Astrocyte of the spinal cord (primary cell): ENCODE measurements at regions not wholly inside any gene's neighbourhood (a gene's known extent, or its start where the extent isn't known, plus 50 kb on each side); places are given as distances from the start of the nearest gene placed in this dataset.

Experiments
- DNase-seq: peaks from one replicate; pipeline ENCODE4 v3.0.0; 2011; ENCODE audit warnings: low read depth, low spot score
- H3K4me3 ChIP-seq: 2 replicates; pipeline ENCODE4 v1.5.1; 2011; ENCODE audit warnings: low read depth, mild to moderate bottlenecking, low read length, moderate library complexity
- in situ Hi-C: cut with HindIII; loops from 2 replicates; pipeline ENCODE4 v1.10.0; 2017; ENCODE audit warnings: low sequenced_read_pairs
- TF ChIP-seq, protein P1 (sequence below): IDR thresholded peaks from 2 replicates; pipeline ENCODE4 v1.5.1; 2012; ENCODE audit warnings: low read depth, mild to moderate bottlenecking, low read length, inconsistent platforms

DNA sequence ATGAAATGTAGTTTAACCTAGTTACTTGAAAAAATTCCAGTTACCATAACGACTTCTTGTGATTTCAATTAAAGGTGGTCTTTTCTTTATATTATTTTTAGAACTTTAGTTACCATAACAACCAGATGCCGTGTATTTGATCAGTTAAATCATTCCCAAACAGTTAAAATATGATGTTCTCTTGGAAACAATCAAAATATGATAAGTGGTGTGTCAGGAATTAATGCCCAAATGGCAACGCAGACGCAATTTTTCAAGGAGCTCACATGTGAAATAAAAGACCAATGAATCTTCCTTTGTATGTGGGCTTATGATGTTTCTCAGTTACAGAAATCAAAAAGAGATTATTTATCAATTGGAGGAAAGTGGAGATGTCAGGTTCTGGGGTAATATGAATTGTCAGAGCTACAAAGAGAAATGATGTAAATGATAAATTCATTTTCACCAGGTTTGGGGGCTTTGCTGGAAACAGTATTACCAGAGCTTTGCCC is 189.1 kb upstream of the PARD3B start:
- H3K4me3 ChIP-seq, result no peak overlapping the region
- TF ChIP-seq, protein P1, sequence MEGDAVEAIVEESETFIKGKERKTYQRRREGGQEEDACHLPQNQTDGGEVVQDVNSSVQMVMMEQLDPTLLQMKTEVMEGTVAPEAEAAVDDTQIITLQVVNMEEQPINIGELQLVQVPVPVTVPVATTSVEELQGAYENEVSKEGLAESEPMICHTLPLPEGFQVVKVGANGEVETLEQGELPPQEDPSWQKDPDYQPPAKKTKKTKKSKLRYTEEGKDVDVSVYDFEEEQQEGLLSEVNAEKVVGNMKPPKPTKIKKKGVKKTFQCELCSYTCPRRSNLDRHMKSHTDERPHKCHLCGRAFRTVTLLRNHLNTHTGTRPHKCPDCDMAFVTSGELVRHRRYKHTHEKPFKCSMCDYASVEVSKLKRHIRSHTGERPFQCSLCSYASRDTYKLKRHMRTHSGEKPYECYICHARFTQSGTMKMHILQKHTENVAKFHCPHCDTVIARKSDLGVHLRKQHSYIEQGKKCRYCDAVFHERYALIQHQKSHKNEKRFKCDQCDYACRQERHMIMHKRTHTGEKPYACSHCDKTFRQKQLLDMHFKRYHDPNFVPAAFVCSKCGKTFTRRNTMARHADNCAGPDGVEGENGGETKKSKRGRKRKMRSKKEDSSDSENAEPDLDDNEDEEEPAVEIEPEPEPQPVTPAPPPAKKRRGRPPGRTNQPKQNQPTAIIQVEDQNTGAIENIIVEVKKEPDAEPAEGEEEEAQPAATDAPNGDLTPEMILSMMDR, result no peak
- in situ Hi-C loops, result no loop called here
- DNase-seq, result no peak

GRCh38 chr2:204357286-204357685 is 188.0 kb upstream of the PARD3B start:
- TF ChIP-seq, protein P1, result no peak
- DNase-seq, result no peak
- in situ Hi-C loops, result no loop called here
- H3K4me3 ChIP-seq, result no peak overlapping the region

- in situ Hi-C loops, result no loop called here
- no peak overlapping the region for H3K4me3 ChIP-seq
- TF ChIP-seq, protein P1, result no peak
- DNase-seq, result no peak
These were observed 186.2 kb upstream of the PARD3B start for GRCh38 chr2:204359076-204359475.

DNA sequence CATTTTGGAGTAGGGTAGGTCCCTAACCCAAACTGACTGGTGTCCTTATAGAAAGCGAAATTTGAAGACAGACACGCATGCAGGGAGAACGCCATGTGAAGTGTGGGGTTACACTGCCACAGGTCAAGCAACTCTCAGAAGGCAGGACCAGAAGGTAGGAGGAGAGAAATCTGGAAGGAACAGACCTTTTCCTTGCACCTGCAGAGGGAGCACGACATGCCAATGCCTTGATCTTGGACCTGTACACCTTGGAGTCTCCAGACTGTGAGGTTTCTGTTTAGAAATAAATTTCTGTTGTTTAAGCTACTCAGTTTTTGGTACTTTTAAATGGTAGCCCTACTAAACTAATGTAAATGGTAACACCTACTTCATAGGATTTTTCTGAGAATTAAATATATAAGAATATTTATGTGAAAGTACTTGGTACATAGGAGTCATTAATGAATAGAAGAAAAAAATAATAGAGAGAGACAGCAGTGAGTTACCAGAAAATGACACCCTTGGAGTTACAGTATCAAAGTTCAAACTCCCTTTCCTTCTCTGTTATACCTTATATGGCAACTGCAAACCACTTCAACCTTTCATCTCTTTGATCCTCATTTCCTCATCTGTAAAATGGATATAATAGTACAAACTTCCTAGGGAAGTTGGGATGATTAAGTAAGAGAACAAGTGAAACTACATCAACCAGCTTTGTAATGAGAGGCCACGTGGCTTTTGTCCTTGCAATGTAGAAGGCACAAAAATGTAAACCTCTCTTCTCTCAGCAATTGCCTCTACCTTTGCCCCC is 184.9 kb upstream of the PARD3B start:
- TF ChIP-seq, protein P1, result no peak
- in situ Hi-C loops, result no loop called here
- DNase-seq, result no peak
- H3K4me3 ChIP-seq, result no peak overlapping the region

DNA sequence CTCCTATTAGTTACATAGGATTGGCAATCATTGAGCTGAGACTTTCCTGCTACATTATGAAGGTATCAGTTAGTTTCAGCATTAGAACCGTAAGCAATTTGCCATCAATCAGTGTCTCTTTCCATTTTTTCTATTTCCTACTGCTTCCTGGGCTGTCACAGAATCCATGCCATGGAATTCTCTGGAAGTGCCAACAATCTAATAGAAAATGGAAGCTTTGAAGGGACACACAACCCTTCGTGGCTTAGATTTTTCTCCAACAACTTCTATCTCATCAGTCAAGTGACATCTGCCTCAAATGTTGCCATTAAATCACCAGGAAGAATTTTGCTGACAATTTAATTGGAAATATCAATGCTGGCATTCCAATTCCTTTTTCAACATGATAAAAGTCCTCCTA is 183.5 kb upstream of the PARD3B start:
- H3K4me3 ChIP-seq, result no peak overlapping the region
- in situ Hi-C loops, result no loop called here
- DNase-seq, result no peak
- TF ChIP-seq, protein P1, result no peak

DNA sequence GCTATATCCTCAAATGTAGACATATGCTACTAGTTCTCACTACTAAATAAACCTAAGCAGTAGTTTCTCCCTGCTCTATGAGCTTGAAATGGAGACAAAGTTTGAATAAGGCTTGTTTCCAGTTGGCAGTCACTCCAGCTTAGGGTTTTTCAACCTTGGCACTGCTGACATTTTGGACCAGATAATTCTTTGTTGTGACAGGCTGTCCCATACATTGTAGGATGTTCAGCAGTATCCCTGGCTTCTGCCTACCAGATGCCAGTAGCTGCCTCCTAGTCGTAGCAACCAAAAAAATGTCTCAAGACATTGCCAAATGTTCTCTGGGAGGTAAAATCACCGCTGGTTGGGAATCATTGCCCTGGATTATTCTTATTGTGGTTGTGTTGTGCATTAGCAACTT is 182.7 kb upstream of the PARD3B start:
- DNase-seq, result no peak
- TF ChIP-seq, protein P1, result no peak
- in situ Hi-C loops, result no loop called here

More for the DNA sequence above, 182.7 kb upstream of the PARD3B start:
- no peak overlapping the region for H3K4me3 ChIP-seq
